OCI-LY3 (cell line): ENCODE measurements at regions not wholly inside any gene's neighbourhood (a gene's known extent, or its start where the extent isn't known, plus 50 kb on each side); places are given as distances from the start of the nearest gene placed in this dataset.
A peak's percentile ranks its signal among the peaks of the same experiment; 100 is the strongest.

Source experiments
- H2AFZ ChIP-seq: fragments of 200-600, 300-600 bp; shearing (Covaris generic); 2 replicates; pipeline ENCODE4 v1.6.0; 2014; ENCODE audit warnings: antibody characterized with exemption, low read depth, low read length
- H3K27ac ChIP-seq: fragments of 200-600, 300-600 bp; sonication (generic); 2 replicates; pipeline ENCODE4 v1.5.1; 2014; ENCODE audit warnings: mild to moderate bottlenecking, low read length, moderate library complexity, mixed read lengths
- H3K27me3 ChIP-seq: fragments of 200-600, 300-600 bp; sonication (generic); 2 replicates; pipeline ENCODE4 v1.6.1; 2014; ENCODE audit warnings: low read depth, low read length, mixed read lengths
- H3K36me3 ChIP-seq: fragments of 200-600, 300-600 bp; sonication (generic); replicated peaks from 2 replicates; pipeline ENCODE3; 2014; ENCODE audit warnings: low read depth, low read length, mixed read lengths
- H3K4me1 ChIP-seq: fragments of 300-600, 200-600 bp; sonication (generic); 2 replicates; pipeline ENCODE4 v1.6.1; 2014; ENCODE audit warnings: low read length, mixed read lengths
- H3K4me2 ChIP-seq: fragments of 200-600, 300-600 bp; sonication (generic); 2 replicates; pipeline ENCODE4 v1.6.1; 2014; ENCODE audit warnings: low read length, mixed read lengths
- H3K4me3 ChIP-seq: fragments of 300-600, 200-600 bp; sonication (generic); 2 replicates; pipeline ENCODE4 v1.5.1; 2014; ENCODE audit warnings: antibody characterized with exemption, mild to moderate bottlenecking, low read length, moderate library complexity
- H3K79me2 ChIP-seq: fragments of 300-600, 200-600 bp; shearing (Covaris generic); 2 replicates; pipeline ENCODE4 v1.6.1; 2014; ENCODE audit warnings: mild to moderate bottlenecking, low read length, mixed read lengths
- H3K9ac ChIP-seq: fragments of 300-600, 200-600 bp; shearing (Covaris generic); 2 replicates; pipeline ENCODE4 v1.6.0; 2014; ENCODE audit warnings: mild to moderate bottlenecking, low read length, moderate library complexity
- H3K9me3 ChIP-seq: fragments of 200-600, 300-600 bp; shearing (Covaris generic); 2 replicates; pipeline ENCODE4 v1.6.1; 2014; ENCODE audit warnings: low read length, mixed read lengths; ENCODE audit not compliant: insufficient read depth
- H4K20me1 ChIP-seq: fragments of 200-600, 300-600 bp; sonication (generic); 2 replicates; pipeline ENCODE4 v1.6.1; 2016; ENCODE audit warnings: low read length, mixed read lengths; ENCODE audit not compliant: insufficient read depth
- CTCF ChIP-seq: fragments of 200-600, 300-600 bp; sonication (generic); IDR thresholded peaks from 2 replicates; pipeline ENCODE4 v1.5.1; 2014; ENCODE audit warnings: antibody characterized with exemption, low read length, low read depth
- EZH2phosphoT487 ChIP-seq: fragments of 200-600 bp; shearing (Covaris generic); IDR thresholded peaks from 2 replicates; pipeline ENCODE4 v1.6.1; 2018; ENCODE audit warnings: antibody characterized with exemption, mixed run types, low read depth

- Histone ChIP-seq H3K4me1 (no peaks in the 10 kb centered on the region), H3K36me3 (no peaks in the 10 kb centered on the region), H3K4me3 (no peak overlapping the region), H3K9me3 (no peaks in the 10 kb centered on the region), H4K20me1 (no peaks in the 10 kb centered on the region), H3K4me2 (peak overlapping the region; percentile 53), H3K27ac (no peak overlapping the region), H3K79me2 (no peaks in the 10 kb centered on the region), H3K27me3 (no peaks in the 10 kb centered on the region), H3K9ac (no peak overlapping the region), H2AFZ (no peak overlapping the region; the same call in 1 of the 2 replicates)
- TF ChIP-seq EZH2phosphoT487: no peak
- TF ChIP-seq CTCF: peak; percentile 54
Measured at GRCh38 chr21:28336314-28336713, 656.4 kb downstream of the LTN1 start.

- TF ChIP-seq CTCF: no peak
- TF ChIP-seq EZH2phosphoT487: no peak
- no peaks in the 10 kb centered on the region for H4K20me1 ChIP-seq
- H3K4me1 ChIP-seq: no peaks in the 10 kb centered on the region
- H3K36me3 ChIP-seq: no peaks in the 10 kb centered on the region
- H3K27ac ChIP-seq: no peak overlapping the region
- no peak overlapping the region for H3K4me2 ChIP-seq
- H3K27me3 ChIP-seq: no peaks in the 10 kb centered on the region
- no peak overlapping the region for H3K4me3 ChIP-seq
- no peak overlapping the region for H2AFZ ChIP-seq
- no peaks in the 10 kb centered on the region for H3K79me2 ChIP-seq
- no peaks in the 10 kb centered on the region for H3K9me3 ChIP-seq
- no peak overlapping the region for H3K9ac ChIP-seq
Measured at GRCh38 chr21:28334407-28334806, 658.3 kb downstream of the LTN1 start.

DNA sequence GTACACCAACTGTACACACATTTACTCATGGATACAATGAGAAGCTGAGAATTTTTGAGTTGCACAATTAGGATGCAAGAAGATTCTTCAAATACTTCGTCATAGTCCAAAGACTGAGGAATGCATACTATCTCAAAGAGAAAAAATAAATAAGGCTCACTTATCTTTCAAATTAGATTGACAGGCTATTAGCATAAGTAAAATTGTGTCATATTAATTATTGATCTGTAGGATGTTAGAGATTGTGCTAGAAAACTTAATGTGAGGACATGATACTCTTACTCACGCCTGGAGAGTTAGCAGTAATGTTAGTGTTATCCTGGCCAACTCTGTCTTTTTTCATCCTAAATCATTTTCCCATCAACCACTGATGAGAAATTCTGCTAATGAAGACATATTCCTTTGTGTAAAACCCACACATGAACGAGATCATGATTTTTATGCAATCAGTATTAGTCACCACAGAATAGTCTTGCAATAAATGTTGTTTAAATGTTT, 659.0 kb downstream of the LTN1 start:
- H3K27ac ChIP-seq: no peak overlapping the region
- no peak overlapping the region for H3K4me2 ChIP-seq
- H4K20me1 ChIP-seq: no peaks in the 10 kb centered on the region
- no peak overlapping the region for H2AFZ ChIP-seq
- H3K9me3 ChIP-seq: no peaks in the 10 kb centered on the region
- no peaks in the 10 kb centered on the region for H3K27me3 ChIP-seq
- no peak overlapping the region for H3K4me3 ChIP-seq
- no peaks in the 10 kb centered on the region for H3K36me3 ChIP-seq
- no peaks in the 10 kb centered on the region for H3K4me1 ChIP-seq
- H3K79me2 ChIP-seq: no peaks in the 10 kb centered on the region
- no peak overlapping the region for H3K9ac ChIP-seq
- TF ChIP-seq CTCF (no peak), EZH2phosphoT487 (no peak)

DNA sequence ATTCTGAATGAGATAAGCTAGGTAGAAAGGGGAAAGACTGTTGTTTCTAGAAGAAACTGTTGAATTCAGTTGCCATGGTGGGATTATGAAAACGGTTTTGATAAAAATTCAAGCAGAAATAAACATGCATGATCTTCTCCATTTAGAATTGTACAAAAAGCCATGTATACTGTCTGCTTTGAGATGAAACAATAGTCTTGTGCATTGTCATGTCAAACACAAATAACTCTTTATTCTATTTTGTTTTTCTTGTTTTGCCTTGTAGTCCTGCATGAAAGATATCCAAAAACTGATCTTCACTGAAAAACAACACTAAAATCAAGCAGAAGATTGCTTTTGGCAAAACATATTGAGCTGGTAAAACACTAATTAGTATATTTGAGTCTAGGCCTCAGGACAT, 659.9 kb downstream of the LTN1 start:
- Histone ChIP-seq H3K9ac (no peak overlapping the region), H3K36me3 (no peaks in the 10 kb centered on the region), H3K27me3 (no peaks in the 10 kb centered on the region), H3K4me2 (no peak overlapping the region), H3K27ac (no peak overlapping the region), H4K20me1 (no peaks in the 10 kb centered on the region), H2AFZ (no peak overlapping the region), H3K4me1 (no peaks in the 10 kb centered on the region), H3K4me3 (no peak overlapping the region), H3K9me3 (no peaks in the 10 kb centered on the region), H3K79me2 (no peaks in the 10 kb centered on the region)
- TF ChIP-seq EZH2phosphoT487: no peak
- no peak for TF ChIP-seq CTCF
